GM12874 (cell line): ENCODE measurements at regions not wholly inside any gene's neighbourhood (a gene's known extent, or its start where the extent isn't known, plus 50 kb on each side); places are given as distances from the start of the nearest gene placed in this dataset.

ENCODE experiments used
- CTCF ChIP-seq: IDR thresholded peaks from 2 replicates; pipeline ENCODE4 v1.5.1; 2011; ENCODE audit warnings: low read depth, mild to moderate bottlenecking, control low read depth, low read length, moderate library complexity; ENCODE audit not compliant: insufficient read depth

GRCh38 chr1:164921493-164921892, 362.5 kb downstream of the PBX1 start:
- TF ChIP-seq CTCF, result no peak

GRCh38 chr1:164918140-164918539, 359.2 kb downstream of the PBX1 start:
- no peak for TF ChIP-seq CTCF

- TF ChIP-seq CTCF, result no peak
Observed at GRCh38 chr1:164914208-164914607, 355.2 kb downstream of the PBX1 start.

GRCh38 chr1:164912290-164912689, 353.3 kb downstream of the PBX1 start:
- no peak for TF ChIP-seq CTCF

GRCh38 chr1:164910671-164911070, 351.7 kb downstream of the PBX1 start:
- no peak for TF ChIP-seq CTCF

GRCh38 chr1:164907666-164908065, 348.7 kb downstream of the PBX1 start:
- TF ChIP-seq CTCF, result no peak

- no peak for TF ChIP-seq CTCF
Observed at GRCh38 chr1:164905869-164906268, 346.9 kb downstream of the PBX1 start.

- no peak for TF ChIP-seq CTCF
Observed at GRCh38 chr1:164902491-164902890, 343.5 kb downstream of the PBX1 start.
